Left renal pelvis (tissue), 4 donors: ENCODE measurements at regions not wholly inside any gene's neighbourhood (a gene's known extent, or its start where the extent isn't known, plus 50 kb on each side); places are given as distances from the start of the nearest gene placed in this dataset.
"Not testable (repeated sequence)": the region's sequence is repeated elsewhere in the genome, so short reads cannot be mapped to it uniquely, and the experiment has no call there.

Experiments
- DNase-seq, 4 donors: peaks; one replicate each; pipeline ENCODE4 v3.0.0-alpha.2; 2013; ENCODE audit warnings: low read depth in 4 of 4, low spot score in 3 of 4

DNA sequence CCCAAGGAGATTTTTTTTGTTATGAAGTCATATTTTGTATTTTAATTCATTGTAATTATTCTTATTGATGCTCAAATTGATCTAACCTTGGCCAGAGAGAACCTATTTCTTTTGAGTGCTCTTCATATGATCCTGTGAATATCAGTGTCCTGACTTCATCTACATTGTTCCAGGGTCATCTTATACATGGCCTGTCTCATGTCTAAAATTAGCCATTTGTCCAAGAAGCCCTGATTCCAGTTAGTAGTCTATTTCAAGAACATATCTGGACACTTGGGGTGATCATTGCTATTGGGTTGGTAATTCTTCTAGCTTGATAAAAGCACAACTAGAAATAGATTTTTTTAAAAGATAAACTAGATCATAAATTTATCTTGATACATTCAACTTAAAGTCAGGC, 266.2 kb downstream of the SPRY1 start:
- DNase-seq: no peak

DNA sequence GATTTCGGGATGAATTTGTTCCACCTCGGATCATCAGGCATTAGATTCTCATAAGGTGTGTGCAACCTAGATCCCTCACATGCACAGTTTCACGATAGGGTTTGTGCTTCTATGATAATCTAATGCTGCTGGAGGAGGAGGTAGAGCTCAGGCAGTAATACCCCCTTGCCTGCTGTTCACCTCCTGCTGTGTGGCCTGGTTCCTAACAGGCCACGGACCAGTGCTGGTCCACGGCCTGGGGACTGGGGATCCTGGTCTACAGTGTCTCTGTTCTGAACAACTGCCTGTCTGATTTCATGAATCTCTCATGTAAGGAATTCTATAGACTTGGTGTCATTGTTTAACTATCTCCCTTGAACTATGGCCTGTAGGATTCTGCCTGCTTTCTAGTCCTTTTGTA, 269.9 kb downstream of the SPRY1 start:
- no peak for DNase-seq

DNA sequence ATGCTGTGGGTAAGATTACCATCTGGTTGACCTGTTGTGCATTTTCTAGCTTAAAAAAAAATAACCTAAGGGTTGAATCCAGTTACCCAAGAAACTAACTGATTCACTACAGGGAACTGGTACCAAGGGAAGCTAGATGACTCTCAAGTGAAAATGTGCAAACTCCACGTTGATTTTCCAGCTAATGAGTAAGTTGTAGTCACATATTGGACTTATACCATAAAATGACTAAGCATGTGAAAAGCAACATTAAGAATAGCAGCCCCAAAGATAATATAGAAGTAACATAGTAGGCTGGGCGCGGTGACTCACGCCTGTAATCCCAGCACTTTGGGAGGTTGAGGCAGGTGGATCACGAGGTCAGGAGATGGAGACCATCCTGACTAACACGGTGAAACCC, 270.9 kb downstream of the SPRY1 start:
- no peak for DNase-seq

DNA sequence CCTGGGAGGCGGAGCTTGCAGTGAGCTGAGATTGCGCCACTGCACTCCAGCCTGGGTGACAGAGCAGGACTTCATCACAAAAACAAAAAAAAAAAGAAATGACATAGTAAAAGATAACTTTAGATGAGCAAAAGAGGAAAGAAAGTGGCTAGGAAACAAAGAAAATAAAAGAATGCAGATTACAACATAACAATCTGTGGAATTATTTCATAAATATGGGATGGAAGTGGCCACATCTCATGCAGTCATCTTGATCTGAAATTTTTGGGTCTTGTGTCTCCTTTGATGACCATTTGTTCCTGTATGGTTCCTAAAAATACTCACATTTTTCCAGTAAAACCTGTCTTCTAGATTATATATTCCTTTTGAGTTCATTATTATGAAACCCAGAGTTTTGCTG, 271.4 kb downstream of the SPRY1 start:
- DNase-seq: no peak

DNA sequence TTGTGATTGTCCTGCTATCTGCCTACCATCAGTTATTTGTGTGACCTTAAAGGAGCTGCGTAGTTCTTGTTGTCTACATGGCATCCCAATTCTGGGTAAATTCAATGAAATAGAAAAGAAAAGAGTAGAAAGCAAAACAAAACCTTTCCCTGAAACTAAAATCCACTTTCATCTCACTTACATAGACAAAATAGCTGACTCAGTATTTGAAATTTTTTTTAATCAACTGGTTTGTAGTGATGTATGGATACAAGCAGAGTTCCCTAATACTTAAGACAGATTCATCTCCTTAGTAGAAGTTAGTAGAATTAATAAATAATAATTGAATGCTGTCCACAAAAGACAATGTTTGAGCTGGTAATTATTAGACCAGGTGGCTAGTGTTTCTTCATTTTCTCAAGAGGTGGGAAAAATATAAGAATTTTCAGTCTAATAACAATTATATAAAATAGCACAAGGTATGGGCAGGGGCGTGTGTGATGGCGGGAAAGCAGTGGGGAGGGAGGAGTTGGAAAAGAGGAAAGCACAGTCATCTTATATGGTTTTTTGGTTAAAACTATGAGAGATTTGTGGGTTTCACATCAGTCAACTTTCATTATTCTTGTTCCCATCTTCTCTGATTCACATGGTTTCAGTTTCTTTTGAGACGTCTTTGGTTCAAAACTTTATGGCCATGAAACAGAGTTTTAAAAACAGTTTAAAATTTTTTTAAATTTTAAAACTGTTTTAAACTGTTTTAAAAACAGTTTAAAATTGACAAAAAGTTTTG, 275.2 kb downstream of the SPRY1 start:
- DNase-seq: no peak

DNA sequence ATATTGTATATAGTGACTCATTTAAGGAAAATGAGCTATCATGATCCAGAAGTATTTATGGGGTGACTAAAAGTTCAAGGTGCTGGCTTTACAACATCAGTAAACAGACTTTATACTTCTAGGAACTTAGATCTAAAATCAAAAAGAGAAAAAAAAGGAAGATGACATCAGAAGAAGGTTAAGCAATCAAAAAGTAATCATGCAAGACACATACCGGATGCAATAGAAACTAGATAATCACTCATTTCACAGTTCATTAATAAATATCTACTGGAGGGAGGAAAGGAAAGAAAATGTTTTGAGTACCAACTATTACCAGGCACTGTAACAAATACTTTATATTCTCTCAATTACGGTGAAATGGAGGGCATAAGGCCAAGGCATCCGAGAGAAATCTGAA, 276.4 kb downstream of the SPRY1 start:
- no peak for DNase-seq

DNA sequence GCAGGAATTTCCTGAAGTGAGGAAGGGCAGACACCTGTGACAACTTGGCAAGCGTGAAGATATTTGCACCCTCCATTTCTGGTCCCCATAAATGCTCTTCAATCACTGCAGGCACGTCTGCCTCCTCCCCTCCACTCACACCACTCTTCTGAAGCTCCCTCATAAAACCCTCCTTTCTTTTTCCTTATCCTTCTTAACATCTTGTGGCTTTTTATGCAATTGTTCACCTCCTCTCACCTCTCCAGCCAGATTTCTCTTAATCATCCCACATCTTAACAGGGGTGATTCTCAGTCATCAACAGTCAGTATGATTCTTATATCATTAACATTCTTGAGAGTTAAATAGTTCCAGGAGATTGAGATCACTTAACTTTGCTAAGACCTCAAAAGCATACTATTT, 277.4 kb downstream of the SPRY1 start:
- no peak for DNase-seq

DNA sequence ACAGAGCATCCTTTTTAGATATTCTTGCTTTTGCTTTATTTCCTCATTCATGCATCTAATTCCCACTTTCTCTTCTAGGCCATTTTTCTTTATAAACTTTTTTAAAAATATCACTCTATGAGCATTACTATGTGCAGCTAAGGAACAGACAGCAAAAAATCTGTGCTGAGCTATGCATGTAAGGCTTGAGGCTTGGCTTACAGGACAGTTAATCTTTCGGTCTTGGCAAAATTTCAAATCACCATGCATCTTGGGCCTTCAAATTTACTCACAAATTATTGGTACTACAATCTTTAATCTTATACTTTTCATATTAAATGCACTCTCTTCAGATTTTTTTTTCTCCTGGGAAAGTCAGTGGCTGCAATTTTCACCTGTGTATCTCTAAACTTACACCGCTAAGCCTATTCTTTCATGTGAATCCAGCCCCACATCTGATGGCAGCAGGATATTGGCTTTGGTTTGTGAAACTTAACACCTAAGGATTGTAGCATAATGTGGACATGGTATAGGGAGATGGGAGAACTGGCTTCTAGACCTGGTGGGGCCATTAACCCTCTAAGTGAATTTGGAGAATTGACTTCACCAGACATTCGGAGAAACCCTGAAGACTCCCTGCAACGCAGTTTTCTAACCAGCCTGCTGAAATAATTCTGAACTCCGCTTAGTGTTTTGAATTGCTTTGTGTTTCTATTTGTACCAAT, 278.3 kb downstream of the SPRY1 start:
- no peak for DNase-seq

DNA sequence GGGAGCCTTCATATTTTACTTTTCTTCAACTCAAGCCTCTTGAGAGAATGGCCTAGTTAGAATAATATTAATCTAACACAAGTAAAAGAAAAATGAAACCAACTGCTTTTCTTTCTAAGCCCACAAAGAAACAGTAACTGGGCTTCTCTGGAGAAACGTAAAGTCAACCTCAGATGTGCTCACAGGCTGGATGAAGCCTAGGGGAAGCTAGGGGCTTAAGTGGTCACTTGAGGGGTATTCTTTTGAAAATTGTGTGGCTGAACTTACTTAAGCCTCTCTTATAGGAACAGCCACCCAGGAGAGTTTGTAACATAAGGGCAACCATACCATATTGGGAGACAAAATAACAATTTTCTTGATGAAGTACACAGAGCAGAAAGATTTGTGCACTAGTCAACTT, 279.0 kb downstream of the SPRY1 start:
- no peak for DNase-seq

DNA sequence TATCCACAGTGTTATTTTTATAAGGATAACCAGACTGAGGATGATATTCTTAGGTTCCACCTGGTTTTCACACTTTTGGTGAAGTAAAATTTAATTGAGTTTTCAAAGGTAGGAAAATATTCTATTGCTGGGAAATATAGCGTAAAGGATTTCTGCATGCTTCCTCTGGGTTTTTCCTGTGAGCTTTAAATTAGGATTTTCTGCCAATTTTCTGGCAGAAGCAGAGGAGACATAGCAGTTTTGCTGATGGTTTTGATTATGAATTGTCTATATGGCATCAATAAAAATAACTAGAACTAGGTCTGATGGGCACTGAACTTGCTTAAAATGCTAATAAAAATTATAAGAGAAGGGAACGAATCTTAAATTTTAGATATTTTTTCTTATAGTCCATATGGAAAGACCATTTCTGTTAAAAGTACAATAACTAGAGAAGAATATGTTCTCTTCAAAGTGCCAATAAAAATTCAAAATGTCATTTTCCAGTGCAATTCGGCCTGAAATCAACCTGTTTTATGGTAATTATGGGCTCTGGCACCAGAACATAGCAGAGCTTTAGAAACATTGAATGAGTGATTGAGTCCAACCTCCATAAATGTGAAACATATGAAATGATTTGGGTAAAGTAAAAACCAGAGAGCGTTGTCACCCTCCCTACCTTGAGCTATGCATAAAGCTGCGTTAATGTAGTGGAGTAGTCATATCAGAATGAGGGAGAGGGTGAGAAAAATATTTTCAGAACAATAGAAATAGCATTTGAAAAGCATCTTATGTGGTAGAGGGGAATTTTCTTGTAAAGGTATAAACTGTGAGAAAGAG, 279.7 kb downstream of the SPRY1 start:
- no peak for DNase-seq

DNA sequence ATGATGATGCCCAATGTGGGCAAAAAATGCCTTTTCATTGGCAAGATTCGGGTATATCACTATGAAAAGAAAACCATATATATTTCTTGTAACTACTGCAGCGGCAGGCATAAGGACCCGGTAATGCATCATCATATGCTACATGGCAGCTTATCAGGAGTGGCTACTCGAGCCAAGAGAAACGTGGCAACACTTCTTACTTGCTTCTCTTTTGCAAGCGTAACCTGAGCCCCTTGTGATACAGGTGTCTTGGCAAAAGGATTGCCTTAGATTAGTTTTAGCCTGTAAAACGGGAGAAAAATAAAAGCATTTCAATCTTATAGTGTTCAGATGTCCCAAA, 280.3 kb downstream of the SPRY1 start:
- no peak for DNase-seq

DNA sequence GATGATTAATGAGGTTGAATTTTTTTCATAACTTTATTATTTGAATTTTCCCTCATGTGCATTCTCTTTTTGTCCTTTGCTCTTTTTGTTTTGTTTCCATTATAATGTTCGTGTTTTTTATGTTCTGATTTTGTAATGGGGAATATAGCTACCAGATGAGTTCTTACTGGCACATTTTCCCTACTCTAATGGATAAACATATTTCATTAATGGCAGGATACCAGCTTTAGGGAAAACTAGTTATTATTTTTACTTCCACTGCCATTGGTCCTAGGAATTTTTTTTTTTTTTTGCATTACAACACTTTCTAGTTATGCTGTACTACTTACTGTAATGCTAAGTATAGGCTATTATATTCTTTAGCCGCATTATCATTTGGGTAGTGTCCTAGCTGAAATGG, 286.3 kb downstream of the SPRY1 start:
- no peak for DNase-seq

DNA sequence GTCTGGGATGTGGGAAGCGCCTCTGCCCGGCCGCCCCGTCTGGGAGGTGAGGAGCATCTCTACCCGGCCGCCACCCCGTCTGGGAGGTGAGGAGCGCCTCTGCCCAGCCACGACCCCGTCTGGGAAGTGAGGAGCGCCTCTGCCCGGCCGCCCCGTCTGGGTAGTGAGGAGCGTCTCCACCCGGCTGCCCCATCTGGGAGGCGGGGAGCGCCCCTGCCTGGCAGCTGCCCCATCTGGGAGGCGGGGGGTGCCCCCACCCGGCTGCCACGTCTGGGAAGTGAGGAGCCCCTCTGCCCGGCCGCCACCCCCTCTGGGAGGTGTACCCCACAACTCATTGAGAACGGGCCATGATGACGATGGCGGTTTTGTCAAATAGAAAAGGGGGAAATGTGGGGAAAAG, 288.3 kb downstream of the SPRY1 start:
- DNase-seq: not testable (repeated sequence)

DNA sequence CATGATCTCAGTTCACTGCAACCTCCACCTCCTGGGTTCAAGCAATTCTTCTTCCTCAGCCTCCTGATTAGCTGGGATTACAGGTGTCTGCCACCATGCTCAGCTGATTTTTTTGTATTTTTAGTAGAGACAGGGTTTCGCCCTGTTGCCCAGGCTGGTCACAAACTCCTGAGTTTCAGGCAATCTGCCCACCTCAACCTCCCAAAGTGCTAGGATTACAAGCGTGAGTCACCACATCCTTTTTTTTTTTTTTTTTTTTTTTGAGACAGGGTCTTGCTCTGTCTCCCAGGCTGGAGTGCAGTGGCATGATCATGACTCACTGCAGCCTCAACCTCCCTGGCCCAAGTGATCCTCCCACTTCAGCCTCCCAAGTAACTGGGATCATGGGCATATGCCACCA, 298.9 kb downstream of the SPRY1 start:
- DNase-seq: not testable (repeated sequence)

DNA sequence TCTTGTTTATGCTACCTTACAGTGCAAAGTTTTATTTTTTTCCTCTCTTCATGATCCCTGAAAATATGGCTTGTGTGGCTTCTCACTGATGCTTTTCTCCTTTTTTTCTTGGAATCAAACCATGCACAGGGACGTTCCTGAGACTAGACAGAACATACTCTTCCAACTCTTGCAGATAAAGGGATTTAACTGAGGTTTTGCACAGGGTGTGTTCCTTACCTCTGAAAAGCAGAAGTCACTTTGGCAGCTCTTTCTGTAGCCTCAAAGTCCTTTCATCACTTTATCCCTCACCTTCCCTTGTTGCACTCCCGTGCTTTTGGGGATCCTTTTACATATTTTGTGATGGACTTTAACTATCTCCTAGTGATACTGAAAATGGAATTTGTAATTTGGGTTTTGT, 300.1 kb downstream of the SPRY1 start:
- DNase-seq: no peak

DNA sequence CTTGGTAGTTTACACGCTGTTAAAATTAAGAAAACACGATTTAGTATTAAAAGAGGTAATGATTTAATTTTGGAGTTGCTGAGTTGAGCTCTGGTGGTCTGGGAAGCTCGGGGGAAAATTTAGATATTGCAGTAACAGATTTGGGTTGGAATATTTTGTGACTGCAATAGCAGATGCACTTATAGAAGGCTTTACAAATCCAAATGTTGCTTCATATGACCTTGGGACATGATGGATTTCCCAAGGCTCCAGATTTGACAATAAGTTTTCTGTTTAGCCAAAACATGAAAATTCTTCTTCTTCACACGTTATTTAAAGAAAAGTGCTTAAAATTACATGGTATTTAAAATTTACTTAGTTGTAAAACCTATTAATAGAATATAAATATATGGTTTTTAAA, 302.0 kb downstream of the SPRY1 start:
- DNase-seq: no peak

DNA sequence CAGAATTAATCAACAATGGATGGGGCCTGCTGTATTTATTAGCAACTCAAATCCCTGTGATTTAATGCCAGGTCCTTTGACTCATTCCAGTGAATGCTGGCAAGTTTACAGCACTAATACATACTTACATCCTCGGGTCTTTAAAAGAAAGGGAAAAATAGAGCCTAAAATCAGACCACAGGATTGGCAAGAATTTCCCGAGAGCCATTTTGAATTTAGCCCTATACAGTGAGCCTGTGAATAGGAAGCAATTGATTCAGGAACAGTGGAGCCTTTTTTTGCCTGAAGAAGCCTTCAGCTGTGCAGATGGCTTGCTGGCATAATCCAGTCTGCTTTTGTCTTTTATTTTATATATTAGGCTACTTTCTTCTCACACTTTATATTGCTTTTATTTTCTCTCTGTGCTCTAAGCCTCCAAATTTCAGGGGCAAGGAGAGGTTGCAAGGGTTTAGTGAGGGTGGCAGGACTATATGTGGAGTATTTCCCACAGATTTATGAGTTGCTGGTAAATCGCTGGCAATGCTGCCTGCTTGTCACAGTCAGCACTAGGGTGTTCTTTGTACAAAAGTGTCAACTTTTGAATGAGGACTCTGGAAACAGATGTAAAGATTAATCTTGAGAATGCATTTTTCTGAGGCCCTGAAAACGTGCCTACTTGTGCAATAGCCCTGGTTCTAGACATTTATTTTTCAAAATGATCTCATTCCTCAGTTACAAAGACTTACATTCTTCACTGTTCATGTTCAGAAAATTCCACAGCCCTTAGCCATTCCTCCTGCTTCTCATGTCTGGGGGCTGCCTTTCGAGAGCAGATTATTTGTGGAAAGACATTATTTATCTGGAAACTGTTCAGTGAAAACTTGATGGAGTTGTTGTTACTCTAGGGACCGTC, 303.5 kb downstream of the SPRY1 start:
- DNase-seq: no peak

DNA sequence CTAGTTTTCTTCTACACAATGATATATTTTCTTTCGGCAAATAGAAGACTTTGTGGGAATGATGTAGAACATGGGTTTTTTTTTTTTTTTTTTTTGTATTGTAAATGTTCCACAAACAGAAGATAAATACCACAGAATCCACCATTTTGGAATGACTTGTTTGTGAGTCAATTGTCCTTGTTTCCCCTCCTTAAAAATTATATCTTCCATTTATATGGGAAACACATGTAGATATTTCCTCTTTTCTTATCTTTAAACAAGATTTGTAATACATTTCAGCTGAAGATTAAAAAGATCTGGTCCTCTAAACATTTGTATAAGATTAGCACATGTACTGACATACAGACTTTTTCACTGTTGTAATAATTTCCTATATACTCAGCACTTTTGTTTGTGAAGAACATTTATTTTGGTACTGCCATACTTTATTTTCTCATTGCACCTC, 304.6 kb downstream of the SPRY1 start:
- DNase-seq: no peak

DNA sequence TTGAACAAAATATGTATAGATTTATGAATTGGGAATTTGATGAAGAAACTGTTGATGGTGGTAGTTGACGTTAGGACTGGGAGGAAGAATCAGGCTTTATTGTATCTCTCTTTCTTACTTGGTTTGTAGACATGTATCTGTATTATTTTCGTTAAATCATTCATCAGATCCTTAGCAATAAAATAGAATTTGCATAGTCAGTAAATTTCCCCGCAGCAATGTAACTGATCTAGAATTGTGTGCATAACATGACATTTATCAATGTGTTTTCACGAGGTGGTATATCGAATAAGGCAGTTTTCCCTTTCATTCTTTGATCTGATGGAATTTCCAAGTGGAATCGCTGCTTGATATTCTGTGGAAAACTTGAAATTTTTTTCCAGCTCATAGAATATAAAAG, 308.8 kb downstream of the SPRY1 start:
- no peak for DNase-seq

DNA sequence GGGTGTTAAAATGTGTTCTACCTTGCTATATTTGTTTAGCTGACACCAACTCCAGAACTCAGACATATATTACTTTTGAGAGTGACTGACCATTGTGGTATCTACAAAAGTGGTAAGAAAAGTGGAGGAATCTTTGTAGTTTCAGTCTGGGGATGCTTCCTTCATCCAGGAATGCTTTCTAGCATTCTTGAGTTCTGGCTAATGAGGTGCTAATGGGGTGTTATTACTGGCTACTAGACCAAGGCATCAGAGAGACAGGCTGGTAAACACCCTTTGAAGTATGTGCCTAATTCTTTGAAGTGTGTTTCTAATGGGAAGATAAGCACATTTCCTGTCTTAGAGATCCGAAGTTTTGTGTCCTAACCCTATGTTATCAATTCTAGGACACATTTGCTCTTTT, 310.4 kb downstream of the SPRY1 start:
- no peak for DNase-seq

DNA sequence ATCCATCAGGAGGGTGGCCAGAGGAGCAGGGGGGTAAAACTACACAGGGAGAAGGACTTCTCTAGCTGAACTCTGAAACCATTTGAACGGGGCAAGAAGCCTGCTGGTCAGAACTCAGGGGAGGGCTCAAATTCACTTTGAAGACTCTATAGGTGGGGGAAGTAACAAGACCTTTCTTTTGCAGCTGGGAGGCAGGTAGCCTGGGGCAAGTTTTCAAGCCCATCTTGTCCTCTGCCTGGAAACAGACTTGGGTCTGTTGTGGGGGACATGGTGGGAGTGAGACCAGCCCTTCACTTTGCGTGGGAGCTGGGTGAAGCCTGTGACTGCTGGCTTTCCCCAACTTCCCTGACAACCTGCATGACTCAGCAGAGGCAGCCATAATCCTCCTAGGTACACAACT, 312.3 kb downstream of the SPRY1 start:
- DNase-seq: no peak
